PC-3 (cell line): ENCODE measurements at regions not wholly inside any gene's neighbourhood (a gene's known extent, or its start where the extent isn't known, plus 50 kb on each side); places are given as distances from the start of the nearest gene placed in this dataset.

ENCODE experiments used
- ATAC-seq: fragments of 200-7000 bp; cut with Tn5 transposase; 2 replicates; pipeline ENCODE4 v1.9.1; 2020; ENCODE audit warnings: mild to moderate bottlenecking, moderate library complexity
- BruUV-seq: library from RNA; stranded (reverse); fragments of 400-500 nt; replicated peaks from 2 replicates; lab custom pipeline; 2021; lab: Mats Ljungman, UMichigan
- CTCF ChIA-PET: fragments of 300-600 bp; sonication (Branson Sonifier 250); formaldehyde crosslinking; loops from one replicate; lab custom pipeline; 2022; ENCODE audit warnings: antibody characterized with exemption; lab: Charles Lee
- POLR2A ChIA-PET: fragments of 300-600 bp; sonication (Branson Sonifier 250); formaldehyde crosslinking; loops from one replicate; lab custom pipeline; 2022; ENCODE audit warnings: antibody characterized with exemption; ENCODE audit not compliant: unreplicated experiment; lab: Charles Lee
- DNase-seq: peaks from one replicate; pipeline ENCODE4 v3.0.0-alpha.2; 2015
- H2AFZ ChIP-seq: fragments of 300-600 bp; sonication (generic); 2 replicates; pipeline ENCODE4 v1.6.0; 2016; ENCODE audit warnings: antibody characterized with exemption, low read length
- H3F3A ChIP-seq: fragments of 300-600 bp; sonication (generic); one replicate; pipeline ENCODE4 v1.6.0; 2017; ENCODE audit warnings: antibody characterized with exemption, low read length, control low read depth, mild to moderate bottlenecking; ENCODE audit not compliant: unreplicated experiment
- H3K27ac ChIP-seq: fragments of 300-600 bp; sonication (generic); 2 replicates; pipeline ENCODE4 v1.5.1; 2016; ENCODE audit warnings: mild to moderate bottlenecking, low read length
- H3K27me3 ChIP-seq: fragments of 300-600 bp; sonication (generic); 2 replicates; pipeline ENCODE4 v1.6.1; 2016; ENCODE audit warnings: low read length, mixed read lengths
- H3K36me3 ChIP-seq: fragments of 300-600 bp; sonication (generic); 2 replicates; pipeline ENCODE4 v1.6.1; 2016; ENCODE audit warnings: low read depth, mixed run types, low read length, mixed read lengths
- H3K4me1 ChIP-seq: fragments of 300-600 bp; sonication (generic); 2 replicates; pipeline ENCODE4 v1.5.1; 2016; ENCODE audit warnings: low read length; ENCODE audit not compliant: insufficient read depth
- H3K4me2 ChIP-seq: fragments of 300-600 bp; sonication (generic); 2 replicates; pipeline ENCODE4 v1.6.0; 2016; ENCODE audit warnings: low read length
- H3K4me3 ChIP-seq: fragments of 300-600 bp; sonication (generic); 2 replicates; pipeline ENCODE4 v1.5.1; 2016; ENCODE audit warnings: mild to moderate bottlenecking, low read length, mixed read lengths
- H3K79me2 ChIP-seq: fragments of 300-600 bp; sonication (generic); 2 replicates; pipeline ENCODE4 v1.6.1; 2017; ENCODE audit warnings: low read length, mixed read lengths
- H3K9ac ChIP-seq: fragments of 300-600 bp; sonication (generic); 2 replicates; pipeline ENCODE4 v1.6.0; 2016; ENCODE audit warnings: mild to moderate bottlenecking, low read length
- H3K9me2 ChIP-seq: fragments of 300-600 bp; sonication (generic); replicated peaks from 2 replicates; pipeline ENCODE4 v1.6.1; 2016; ENCODE audit warnings: mixed run types, low read length, mixed read lengths
- H3K9me3 ChIP-seq: fragments of 300-600 bp; sonication (generic); 2 replicates; pipeline ENCODE4 v1.6.1; 2016; ENCODE audit warnings: low read length, mixed read lengths
- H4K20me1 ChIP-seq: fragments of 300-600 bp; sonication (generic); 2 replicates; pipeline ENCODE4 v1.6.1; 2016; ENCODE audit warnings: low read length, mixed read lengths
- EZH2 ChIP-seq: fragments of 300-600 bp; sonication (generic); IDR thresholded peaks from one replicate; pipeline ENCODE4 v1.6.1; 2017; ENCODE audit warnings: antibody characterized with exemption, mild to moderate bottlenecking, low read length; ENCODE audit not compliant: unreplicated experiment
- EZH2phosphoT487 ChIP-seq: fragments of 300-600 bp; sonication (generic); IDR thresholded peaks from 2 replicates; pipeline ENCODE4 v1.6.1; 2018; ENCODE audit warnings: mild to moderate bottlenecking, antibody characterized with exemption, low read length, borderline replicate concordance
- intact Hi-C: fragments of 100-400 bp; cut with micrococcal nuclease; formaldehyde crosslinking; loops from 2 replicates; pipeline ENCODE4 v1.9.0; 2023
- TF ChIP-seq, protein P1 (sequence below): fragments of 300-600 bp; sonication (generic); conservative IDR thresholded peaks from 2 replicates; pipeline ENCODE4 v1.5.1; 2017; ENCODE audit warnings: antibody characterized with exemption, low read depth, mild to moderate bottlenecking, low read length

- no peaks in the 10 kb centered on the region for H3K4me1 ChIP-seq
- no peak for TF ChIP-seq EZH2phosphoT487
- TF ChIP-seq, protein P1, sequence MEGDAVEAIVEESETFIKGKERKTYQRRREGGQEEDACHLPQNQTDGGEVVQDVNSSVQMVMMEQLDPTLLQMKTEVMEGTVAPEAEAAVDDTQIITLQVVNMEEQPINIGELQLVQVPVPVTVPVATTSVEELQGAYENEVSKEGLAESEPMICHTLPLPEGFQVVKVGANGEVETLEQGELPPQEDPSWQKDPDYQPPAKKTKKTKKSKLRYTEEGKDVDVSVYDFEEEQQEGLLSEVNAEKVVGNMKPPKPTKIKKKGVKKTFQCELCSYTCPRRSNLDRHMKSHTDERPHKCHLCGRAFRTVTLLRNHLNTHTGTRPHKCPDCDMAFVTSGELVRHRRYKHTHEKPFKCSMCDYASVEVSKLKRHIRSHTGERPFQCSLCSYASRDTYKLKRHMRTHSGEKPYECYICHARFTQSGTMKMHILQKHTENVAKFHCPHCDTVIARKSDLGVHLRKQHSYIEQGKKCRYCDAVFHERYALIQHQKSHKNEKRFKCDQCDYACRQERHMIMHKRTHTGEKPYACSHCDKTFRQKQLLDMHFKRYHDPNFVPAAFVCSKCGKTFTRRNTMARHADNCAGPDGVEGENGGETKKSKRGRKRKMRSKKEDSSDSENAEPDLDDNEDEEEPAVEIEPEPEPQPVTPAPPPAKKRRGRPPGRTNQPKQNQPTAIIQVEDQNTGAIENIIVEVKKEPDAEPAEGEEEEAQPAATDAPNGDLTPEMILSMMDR, result no peak
- TF ChIP-seq EZH2, result no peak
- ChIA-PET CTCF (no interaction called here), POLR2A (no interaction called here)
- H3K27me3 ChIP-seq, result no peaks in the 10 kb centered on the region
- H3K4me2 ChIP-seq, result no peak overlapping the region
- DNase-seq, result no peak
- no peaks in the 10 kb centered on the region for H3K79me2 ChIP-seq
- no peak for ATAC-seq
- H4K20me1 ChIP-seq, result no peaks in the 10 kb centered on the region
- no peak overlapping the region for H3K4me3 ChIP-seq
- intact Hi-C loops, result no loop called here
- no peaks in the 10 kb centered on the region for H3K9me2 ChIP-seq
- no peak overlapping the region for H3K27ac ChIP-seq
- no peaks in the 10 kb centered on the region for H3F3A ChIP-seq
- BruUV-seq, result no TSS peak
- H2AFZ ChIP-seq, result no peak overlapping the region
- no peaks in the 10 kb centered on the region for H3K36me3 ChIP-seq
- no peak overlapping the region for H3K9ac ChIP-seq
- no peaks in the 10 kb centered on the region for H3K9me3 ChIP-seq
Observed at GRCh38 chr21:29245863-29246262, 52.9 kb upstream of the BACH1 start.

GRCh38 chr21:29246614-29247013 is 52.1 kb upstream of the BACH1 start:
- TF ChIP-seq EZH2phosphoT487, result no peak
- TF ChIP-seq, protein P1, result no peak
- ATAC-seq (no peak), DNase-seq (no peak)
- no peaks in the 10 kb centered on the region for H3K9me3 ChIP-seq
- no peak overlapping the region for H3K9ac ChIP-seq
- CTCF ChIA-PET, result no interaction called here
- no peaks in the 10 kb centered on the region for H3K4me1 ChIP-seq
- H3K27me3 ChIP-seq, result no peaks in the 10 kb centered on the region
- BruUV-seq, result no TSS peak
- no peaks in the 10 kb centered on the region for H4K20me1 ChIP-seq
- no peaks in the 10 kb centered on the region for H3K36me3 ChIP-seq
- POLR2A ChIA-PET, result no interaction called here
- no peak overlapping the region for H3K4me2 ChIP-seq
- no peak overlapping the region for H3K4me3 ChIP-seq
- no peak overlapping the region for H2AFZ ChIP-seq
- H3F3A ChIP-seq, result no peaks in the 10 kb centered on the region
- intact Hi-C loops, result no loop called here
- no peak overlapping the region for H3K27ac ChIP-seq
- H3K79me2 ChIP-seq, result no peaks in the 10 kb centered on the region
- H3K9me2 ChIP-seq, result no peaks in the 10 kb centered on the region

- no peak overlapping the region for H3K27ac ChIP-seq
- no peaks in the 10 kb centered on the region for H3K9me2 ChIP-seq
- intact Hi-C loops, result no loop called here
- no peak overlapping the region for H3K4me2 ChIP-seq
- H3K4me1 ChIP-seq, result no peaks in the 10 kb centered on the region
- no peak overlapping the region for H3K9ac ChIP-seq
- H3K4me3 ChIP-seq, result no peak overlapping the region
- no peaks in the 10 kb centered on the region for H3F3A ChIP-seq
- no peak for TF ChIP-seq EZH2phosphoT487
- TF ChIP-seq, protein P1, result no peak
- TF ChIP-seq EZH2, result no peak
- CTCF ChIA-PET, result no interaction called here
- no peaks in the 10 kb centered on the region for H4K20me1 ChIP-seq
- no peaks in the 10 kb centered on the region for H3K27me3 ChIP-seq
- DNase-seq (no peak), ATAC-seq (no peak)
- H2AFZ ChIP-seq, result no peak overlapping the region
- no peaks in the 10 kb centered on the region for H3K36me3 ChIP-seq
- no TSS peak for BruUV-seq
- POLR2A ChIA-PET, result interaction anchor here (0.5 to 0.6 kb wide), 2 partner anchors 90 to 1649 kb away, joined by 3 to 6 read pairs; no protein-coding TSS in a partner anchor
- no peaks in the 10 kb centered on the region for H3K79me2 ChIP-seq
- H3K9me3 ChIP-seq, result no peaks in the 10 kb centered on the region
Observed at GRCh38 chr21:29248124-29248523, 50.6 kb upstream of the BACH1 start.
